K562 (cell line): ENCODE measurements at regions not wholly inside any gene's neighbourhood (a gene's known extent, or its start where the extent isn't known, plus 50 kb on each side); places are given as distances from the start of the nearest gene placed in this dataset.

Experiments
- ATAC-seq: fragments of 200-7000 bp; cut with Tn5 transposase; 3 replicates; pipeline ENCODE4 v1.9.1; 2020; ENCODE audit warnings: moderate library complexity
- BruUV-seq: library from RNA; stranded (reverse); fragments of 400-500 nt; replicated peaks from 2 replicates; lab custom pipeline; 2021; lab: Mats Ljungman, UMichigan
- CTCF ChIA-PET: fragments of 300-600 bp; formaldehyde crosslinking; extraction: SDS; loops from one replicate; lab custom pipeline; 2021; ENCODE audit warnings: low intra/inter-chr PET ratio; lab: Yijun Ruan, JAX
- POLR2A ChIA-PET: fragments of 300-600, 350-650 bp; sonication (Branson Sonifier 250); formaldehyde crosslinking; extraction: SDS; loops from one replicate; lab custom pipeline; 2021; ENCODE audit warnings: antibody characterized with exemption, inconsistent platforms; lab: Yijun Ruan, JAX
- DNase-seq, 4 experiments: peaks; one replicate each; pipeline versions ENCODE4 v3.0.0 to v3.0.0-alpha.2; 2011 to 2018; ENCODE audit warnings: low spot score in 3 of 4, mixed read lengths in 3 of 4; ENCODE audit errors: extremely low read depth in 1 of 4
- FAIRE-seq: peaks from 2 replicates; lab custom pipeline; 2011; peaks lifted over from hg19 to GRCh38; lab: Jason Lieb, UNC
- H2AFZ ChIP-seq: 2 replicates; pipeline ENCODE4 v1.6.0; 2011; ENCODE audit warnings: low read depth, low read length, control low read depth, inconsistent platforms
- H3K27ac ChIP-seq: fragments of 200-600 bp; 3 replicates; pipeline ENCODE4 v1.8.0; 2011; ENCODE audit warnings: low read depth, mild to moderate bottlenecking, control low read depth, inconsistent platforms, low read length, moderate library complexity, mixed read lengths; ENCODE audit errors: extremely low read depth
- H3K27me3 ChIP-seq, 2 experiments: fragments of 300-600 bp in 1 of 2; 2 replicates in 1 of 2; 3 replicates in 1 of 2; pipeline versions ENCODE4 v1.6.0 to v1.8.0; 2011; ENCODE audit warnings: inconsistent platforms in 2 of 2, low read length in 2 of 2, mild to moderate bottlenecking in 1 of 2, mixed read lengths in 1 of 2, moderate library complexity in 1 of 2; ENCODE audit not compliant: control insufficient read depth in 2 of 2, insufficient read depth in 2 of 2
- H3K36me3 ChIP-seq: fragments of 300-600 bp; 3 replicates; pipeline ENCODE4 v1.8.0; 2011; ENCODE audit warnings: mild to moderate bottlenecking, low read length, inconsistent platforms; ENCODE audit not compliant: control insufficient read depth, insufficient read depth
- H3K4me1 ChIP-seq, 2 experiments: fragments of 200-600 bp in 1 of 2; replicated peaks in 1 of 2; 2 replicates in 1 of 2; 3 replicates in 1 of 2; pipeline versions ENCODE4 v1.5.1 to v1.8.0; 2011; ENCODE audit warnings: inconsistent platforms in 2 of 2, low read length in 2 of 2, mild to moderate bottlenecking in 1 of 2, mixed read lengths in 1 of 2, moderate library complexity in 1 of 2; ENCODE audit not compliant: control insufficient read depth in 2 of 2, insufficient read depth in 2 of 2
- H3K4me2 ChIP-seq: 2 replicates; pipeline ENCODE4 v1.6.1; 2011; ENCODE audit warnings: low read length, control low read depth, inconsistent platforms, mixed read lengths; ENCODE audit not compliant: insufficient read depth
- H3K4me3 ChIP-seq: fragments of 200-600 bp; sonication (generic), shearing (Covaris generic); 2 replicates; pipeline ENCODE4 v1.5.1; 2016; ENCODE audit warnings: control low read depth, inconsistent platforms
- H3K79me2 ChIP-seq: fragments of 200-600 bp; 3 replicates; pipeline ENCODE4 v1.8.0; 2011; ENCODE audit warnings: low read length, inconsistent platforms; ENCODE audit not compliant: control insufficient read depth, insufficient read depth
- H3K9ac ChIP-seq, 2 experiments: 2 replicates each; pipeline versions ENCODE4 v1.6.0 to v1.6.1; 2011; ENCODE audit warnings: low read depth in 2 of 2, low read length in 2 of 2, control low read depth in 1 of 2, inconsistent platforms in 1 of 2, mild to moderate bottlenecking in 1 of 2, mixed read lengths in 1 of 2; ENCODE audit not compliant: insufficient read depth in 1 of 2
- H3K9me1 ChIP-seq: one replicate; pipeline ENCODE4 v1.6.0; 2011; ENCODE audit warnings: inconsistent platforms, mild to moderate bottlenecking, low read length, moderate library complexity; ENCODE audit not compliant: control insufficient read depth, insufficient read depth
- H3K9me3 ChIP-seq: replicated peaks from 2 replicates; pipeline ENCODE4 v1.5.1; 2011; ENCODE audit warnings: low read depth, low read length, inconsistent platforms; ENCODE audit not compliant: control insufficient read depth, insufficient read depth
- H4K20me1 ChIP-seq: replicated peaks from 2 replicates; pipeline ENCODE4 v1.6.1; 2011; ENCODE audit warnings: low read length, inconsistent platforms, mixed read lengths; ENCODE audit not compliant: control insufficient read depth, insufficient read depth
- ATF3 ChIP-seq, 2 experiments: fragments of 450-650 bp in 1 of 2; sonication (generic) in 1 of 2; formaldehyde crosslinking in 1 of 2; IDR thresholded peaks in 1 of 2; conservative IDR thresholded peaks in 1 of 2; 2 replicates each; pipeline versions ENCODE4 v1.6.1 to v1.8.1; 2016 to 2023; ENCODE audit warnings: mild to moderate bottlenecking in 2 of 2, moderate library complexity in 2 of 2, inconsistent platforms in 1 of 2, missing genetic modification reagents in 1 of 2
- FOXJ3 ChIP-seq: sonication (generic); formaldehyde crosslinking; IDR thresholded peaks from 2 replicates; pipeline ENCODE4 v1.4.0; 2020; ENCODE audit warnings: mild to moderate bottlenecking, missing genetic modification reagents
- GTF3C2 ChIP-seq: IDR thresholded peaks from 3 replicates; pipeline ENCODE4 v1.6.1; 2011; ENCODE audit warnings: borderline replicate concordance, mild to moderate bottlenecking, moderate library complexity; ENCODE audit not compliant: insufficient read length; ENCODE audit errors: extremely low read depth
- L3MBTL2 ChIP-seq: fragments of 450-650 bp; IDR thresholded peaks from 2 replicates; pipeline ENCODE4 v1.6.1; 2016; ENCODE audit warnings: mild to moderate bottlenecking, moderate library complexity
- MCM3 ChIP-seq: fragments of 450-650 bp; IDR thresholded peaks from 2 replicates; pipeline ENCODE4 v1.6.1; 2016
- NR2C2 ChIP-seq, 2 experiments: fragments of 200-800 bp in 1 of 2; sonication (Bioruptor generic) in 1 of 2; sonication (generic) in 1 of 2; formaldehyde crosslinking in 1 of 2; IDR thresholded peaks; 2 replicates each; pipeline versions ENCODE4 v1.6.1 to v1.8.0; 2016 to 2022; ENCODE audit warnings: mild to moderate bottlenecking in 1 of 2, missing compliant biosample characterization in 1 of 2, missing genetic modification characterization in 1 of 2, missing genetic modification reagents in 1 of 2
- POLR2B ChIP-seq: fragments of 450-650 bp; IDR thresholded peaks from 2 replicates; pipeline ENCODE4 v1.6.1; 2018; ENCODE audit warnings: low read depth; ENCODE audit not compliant: partially characterized antibody
- U2AF2 ChIP-seq: fragments of 200-400 bp; formaldehyde crosslinking; optimal IDR thresholded peaks from 2 replicates; pipeline ENCODE3; 2017; ENCODE audit warnings: low read depth, mild to moderate bottlenecking, low read length
- ZNF407 ChIP-seq: fragments of 450-650 bp; IDR thresholded peaks from 2 replicates; pipeline ENCODE4 v1.6.1; 2016; ENCODE audit warnings: low read depth
- WGBS: fragments of 100-300 bp; shearing (Covaris generic); methylation state at CpG from one replicate; pipeline ENCODE4 v1.1.6; 2016; ENCODE audit warnings: low coverage, mixed read lengths; ENCODE audit not compliant: insufficient coverage; ENCODE audit errors: missing lambda C conversion rate; 5-methylcytosine and 5-hydroxymethylcytosine counted together
- in situ Hi-C: fragments of 300-500 bp; cut with MboI; formaldehyde crosslinking; loops from 4 replicates; pipeline ENCODE4 v1.15.0; 2018; ENCODE audit warnings: inconsistent platforms, mixed read lengths
- intact Hi-C: fragments of 100-400 bp; cut with micrococcal nuclease; formaldehyde crosslinking; loops from 2 replicates; pipeline ENCODE4 v1.14.2; 2022

GRCh38 chr12:87140262-87140661 lies 884.1 kb upstream of the MGAT4C start:
- FAIRE-seq: no peak
- H3K4me1 ChIP-seq: no peaks in the 10 kb centered on the region
- intact Hi-C loops: no loop called here
- TF ChIP-seq GTF3C2 (no peak), L3MBTL2 (no peak), MCM3 (no peak), U2AF2 (no peak), POLR2B (no peak), FOXJ3 (CRISPR knock-in tag) (no peak), ZNF407 (no peak), NR2C2 (CRISPR knock-in tag; IDR thresholded peaks at IDR 0.05) (no peak), NR2C2 (tag; IDR thresholded peaks at IDR 0.05) (no peak), ATF3 (IDR thresholded peaks at IDR 0.05) (no peak), ATF3 (CRISPR knock-in tag; conservative IDR thresholded peaks at IDR 0.05) (no peak)

More at GRCh38 chr12:87140262-87140661, 884.1 kb upstream of the MGAT4C start:
- no peak overlapping the region for H3K4me3 ChIP-seq
- H4K20me1 ChIP-seq: no peaks in the 10 kb centered on the region
- ChIA-PET POLR2A (no interaction called here), CTCF (no interaction called here)
- no peaks in the 10 kb centered on the region for H3K79me2 ChIP-seq
- H3K36me3 ChIP-seq: no peaks in the 10 kb centered on the region
- no peaks in the 10 kb centered on the region for H3K27me3 ChIP-seq
- ATAC-seq (no peak), DNase-seq (no peak)
- no TSS peak for BruUV-seq
- H3K9ac ChIP-seq: no peak overlapping the region
- 0% methylated on average over 1 of the region's 1 CpG for WGBS
- 0 out of 2 replicates have a peak, but pooled peaks cover 2% of the 10 kb centered on the region for H3K9me3 ChIP-seq
- no peaks in the 10 kb centered on the region for H3K9me1 ChIP-seq
- H3K4me2 ChIP-seq: no peak overlapping the region
- in situ Hi-C loops: no loop called here
- no peak overlapping the region for H3K27ac ChIP-seq
- H2AFZ ChIP-seq: no peak overlapping the region
